Loucy (cell line): ENCODE measurements at regions not wholly inside any gene's neighbourhood (a gene's known extent, or its start where the extent isn't known, plus 50 kb on each side); places are given as distances from the start of the nearest gene placed in this dataset.

Experiments used
- H2AFZ ChIP-seq: fragments of 200-600 bp; sonication (generic); 2 replicates; pipeline ENCODE4 v1.6.0; 2016; ENCODE audit warnings: antibody characterized with exemption, mild to moderate bottlenecking, low read length, moderate library complexity
- H3F3A ChIP-seq: fragments of 200-600 bp; 2 replicates; pipeline ENCODE4 v1.6.0; 2016; ENCODE audit warnings: antibody characterized with exemption, low read depth, mild to moderate bottlenecking
- H3K27me3 ChIP-seq: fragments of 200-600 bp; sonication (generic); 2 replicates; pipeline ENCODE4 v1.6.1; 2014; ENCODE audit warnings: low read length, mild to moderate bottlenecking; ENCODE audit not compliant: insufficient read depth, poor library complexity, severe bottlenecking
- H3K36me3 ChIP-seq: fragments of 200-600 bp; sonication (generic); 2 replicates; pipeline ENCODE4 v1.6.1; 2016; ENCODE audit warnings: low read length; ENCODE audit not compliant: insufficient read depth
- H3K4me1 ChIP-seq: fragments of 200-600 bp; sonication (generic); 2 replicates; pipeline ENCODE4 v1.5.1; 2014; ENCODE audit warnings: low read length, mild to moderate bottlenecking; ENCODE audit not compliant: insufficient read depth, poor library complexity, severe bottlenecking
- H3K4me2 ChIP-seq: fragments of 200-600 bp; sonication (generic); 2 replicates; pipeline ENCODE4 v1.6.0; 2014; ENCODE audit warnings: antibody characterized with exemption, low read length, low read depth, mild to moderate bottlenecking; ENCODE audit not compliant: poor library complexity, severe bottlenecking
- H3K4me3 ChIP-seq: fragments of 200-600 bp; sonication (generic); 2 replicates; pipeline ENCODE4 v1.5.1; 2014; ENCODE audit warnings: low read length, mild to moderate bottlenecking, mixed read lengths; ENCODE audit not compliant: poor library complexity, severe bottlenecking
- H3K79me2 ChIP-seq: fragments of 200-600 bp; sonication (generic); 2 replicates; pipeline ENCODE4 v1.6.1; 2014; ENCODE audit warnings: low read length; ENCODE audit not compliant: insufficient read depth
- H3K9ac ChIP-seq: fragments of 200-600 bp; sonication (generic); 2 replicates; pipeline ENCODE4 v1.6.0; 2014; ENCODE audit warnings: mild to moderate bottlenecking, low read depth, low read length, moderate library complexity; ENCODE audit not compliant: poor library complexity, severe bottlenecking
- H3K9me2 ChIP-seq: fragments of 200-600 bp; sonication (generic); replicated peaks from 2 replicates; pipeline ENCODE4 v1.6.1; 2016; ENCODE audit warnings: low read depth, low read length, mixed read lengths
- H3K9me3 ChIP-seq: fragments of 200-600 bp; sonication (generic); 2 replicates; pipeline ENCODE4 v1.6.1; 2014; ENCODE audit warnings: mild to moderate bottlenecking, antibody characterized with exemption, low read length, low read depth; ENCODE audit not compliant: insufficient read depth
- H4K20me1 ChIP-seq: fragments of 200-600 bp; sonication (generic); 2 replicates; pipeline ENCODE4 v1.6.0; 2014; ENCODE audit warnings: antibody characterized with exemption, low read length, mild to moderate bottlenecking; ENCODE audit not compliant: insufficient read depth, poor library complexity, severe bottlenecking
- EZH2phosphoT487 ChIP-seq: fragments of 200-600 bp; IDR thresholded peaks from 2 replicates; pipeline ENCODE4 v1.6.1; 2018; ENCODE audit warnings: antibody characterized with exemption, mild to moderate bottlenecking, moderate library complexity, borderline replicate concordance
- TF ChIP-seq, protein P1 (sequence below): fragments of 200-600 bp; sonication (generic); conservative IDR thresholded peaks from 2 replicates; pipeline ENCODE4 v1.5.1; 2014; ENCODE audit warnings: mild to moderate bottlenecking, antibody characterized with exemption, low read length

DNA sequence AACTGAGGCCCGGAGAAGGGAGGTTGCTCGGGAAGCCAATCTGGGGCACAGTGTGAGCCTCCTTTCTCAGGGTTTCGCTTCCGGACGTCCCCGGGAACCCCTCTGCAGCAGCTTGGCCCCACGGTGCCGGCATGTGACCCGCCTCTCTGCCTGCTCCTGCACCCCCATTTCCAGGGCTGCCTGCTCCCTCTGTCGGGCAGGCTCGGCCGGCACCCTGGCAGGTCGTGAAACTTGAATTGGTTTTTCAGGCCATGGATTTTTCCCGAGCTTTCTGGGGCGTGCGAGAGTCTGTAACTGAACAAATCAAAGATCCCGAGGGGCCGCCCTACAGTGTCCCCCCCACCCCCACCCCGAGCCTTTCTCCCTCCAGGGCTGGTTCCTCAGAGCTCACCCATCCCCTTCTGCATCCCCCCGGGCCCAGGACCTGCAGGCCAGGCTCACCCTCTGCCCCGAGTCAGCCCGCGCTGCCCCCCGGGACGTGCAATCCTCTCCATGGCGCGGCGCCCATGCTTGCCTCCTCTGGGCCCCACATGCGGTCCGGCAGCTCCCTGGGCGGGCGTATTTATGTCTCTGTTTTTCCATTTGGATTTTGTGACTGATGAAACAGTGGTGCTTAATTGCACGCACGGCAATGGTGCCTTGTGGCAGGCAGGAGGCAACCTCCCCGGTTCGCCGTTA, 58.1 kb downstream of the UNCX start:
- Histone ChIP-seq H3F3A (no peaks in the 10 kb centered on the region), H3K27me3 (no peaks in the 10 kb centered on the region), H3K79me2 (no peaks in the 10 kb centered on the region), H3K4me2 (peak overlapping the region; percentile 78), H3K36me3 (no peaks in the 10 kb centered on the region), H3K4me1 (peaks cover 10% of the 10 kb centered on the region), H4K20me1 (no peaks in the 10 kb centered on the region), H3K9me3 (no peaks in the 10 kb centered on the region), H3K9me2 (no peaks in the 10 kb centered on the region), H2AFZ (peak overlapping the region; percentile 95), H3K4me3 (peak overlapping the region; percentile 69), H3K9ac (peak overlapping the region; percentile 26)
- no peak for TF ChIP-seq EZH2phosphoT487
- TF ChIP-seq, protein P1, sequence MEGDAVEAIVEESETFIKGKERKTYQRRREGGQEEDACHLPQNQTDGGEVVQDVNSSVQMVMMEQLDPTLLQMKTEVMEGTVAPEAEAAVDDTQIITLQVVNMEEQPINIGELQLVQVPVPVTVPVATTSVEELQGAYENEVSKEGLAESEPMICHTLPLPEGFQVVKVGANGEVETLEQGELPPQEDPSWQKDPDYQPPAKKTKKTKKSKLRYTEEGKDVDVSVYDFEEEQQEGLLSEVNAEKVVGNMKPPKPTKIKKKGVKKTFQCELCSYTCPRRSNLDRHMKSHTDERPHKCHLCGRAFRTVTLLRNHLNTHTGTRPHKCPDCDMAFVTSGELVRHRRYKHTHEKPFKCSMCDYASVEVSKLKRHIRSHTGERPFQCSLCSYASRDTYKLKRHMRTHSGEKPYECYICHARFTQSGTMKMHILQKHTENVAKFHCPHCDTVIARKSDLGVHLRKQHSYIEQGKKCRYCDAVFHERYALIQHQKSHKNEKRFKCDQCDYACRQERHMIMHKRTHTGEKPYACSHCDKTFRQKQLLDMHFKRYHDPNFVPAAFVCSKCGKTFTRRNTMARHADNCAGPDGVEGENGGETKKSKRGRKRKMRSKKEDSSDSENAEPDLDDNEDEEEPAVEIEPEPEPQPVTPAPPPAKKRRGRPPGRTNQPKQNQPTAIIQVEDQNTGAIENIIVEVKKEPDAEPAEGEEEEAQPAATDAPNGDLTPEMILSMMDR = no peak

DNA sequence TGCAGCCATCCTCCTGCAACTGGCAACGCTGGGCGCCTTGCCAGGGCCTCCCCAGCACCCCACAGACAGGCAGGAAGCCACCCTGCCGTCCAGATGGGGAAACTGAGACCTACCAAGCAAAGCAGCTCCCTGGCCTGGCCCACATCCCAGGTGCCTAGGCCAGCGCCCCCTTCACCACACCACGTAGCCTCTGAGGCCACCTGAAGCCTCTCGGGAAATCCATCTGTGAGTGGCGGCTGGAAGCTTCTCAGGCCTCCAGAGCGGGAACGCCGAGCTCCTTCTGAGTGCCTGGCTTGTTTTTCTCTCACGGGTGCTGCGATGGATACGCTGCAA, 58.7 kb downstream of the UNCX start:
- Histone ChIP-seq H3K27me3 (no peaks in the 10 kb centered on the region), H3K4me3 (no peak overlapping the region), H3K9ac (no peak overlapping the region)

DNA sequence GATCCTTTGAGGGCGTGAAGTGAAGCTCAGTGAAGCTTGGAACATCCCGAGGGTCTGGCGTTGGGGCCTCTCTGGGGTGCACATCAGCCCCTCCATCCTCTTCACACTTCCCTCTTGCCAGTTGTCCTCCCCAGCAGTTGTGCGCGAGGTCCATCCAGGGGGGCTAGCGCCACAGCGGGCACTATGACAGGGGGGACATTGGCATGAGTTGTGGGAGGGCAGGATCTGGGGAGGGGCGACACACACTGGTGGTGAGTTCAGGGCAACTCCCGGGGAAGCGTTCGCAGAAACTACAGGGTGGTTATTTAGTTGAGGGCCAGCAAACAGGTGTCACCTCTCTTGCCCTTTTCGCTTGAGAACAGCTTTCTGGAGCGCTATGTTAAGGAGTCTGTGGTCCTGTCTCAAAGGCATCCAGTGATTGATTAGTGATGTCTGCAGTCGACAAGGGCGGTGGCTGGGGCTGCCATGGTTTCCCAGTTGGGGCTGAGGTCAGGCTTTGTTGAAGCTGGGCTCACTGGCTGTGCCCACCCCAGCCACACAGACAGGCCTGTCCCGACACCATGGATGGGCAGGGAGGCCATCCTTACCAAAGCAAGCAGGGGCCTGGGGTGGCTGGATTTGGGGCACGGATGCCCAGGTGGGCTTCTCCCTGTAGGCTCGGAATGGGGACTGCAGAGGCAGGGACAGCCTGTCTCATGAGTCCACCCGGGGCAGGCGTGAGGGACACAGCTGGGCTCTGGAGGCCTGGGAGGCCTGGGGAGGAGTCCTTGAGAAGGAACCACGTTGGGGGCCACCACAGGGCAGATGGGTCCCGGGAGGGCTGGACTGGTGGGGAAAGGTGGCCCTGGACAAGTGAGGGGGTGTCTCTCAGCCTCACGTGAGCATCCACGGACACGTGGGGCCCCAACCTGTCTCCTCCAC, 59.4 kb downstream of the UNCX start:
- no peaks in the 10 kb centered on the region for H3K27me3 ChIP-seq
- TF ChIP-seq, protein P1 = no peak
- no peak for TF ChIP-seq EZH2phosphoT487

More for the DNA sequence above, 58.7 kb downstream of the UNCX start:
- H3K79me2 ChIP-seq = no peaks in the 10 kb centered on the region
- no peaks in the 10 kb centered on the region for H3K9me3 ChIP-seq
- H3K4me2 ChIP-seq = no peak overlapping the region
- H4K20me1 ChIP-seq = no peaks in the 10 kb centered on the region
- no peaks in the 10 kb centered on the region for H3K9me2 ChIP-seq
- no peak overlapping the region for H2AFZ ChIP-seq
- H3F3A ChIP-seq = no peaks in the 10 kb centered on the region
- no peak for TF ChIP-seq EZH2phosphoT487
- TF ChIP-seq, protein P1 = no peak
- H3K4me1 ChIP-seq = peaks cover 10% of the 10 kb centered on the region
- H3K36me3 ChIP-seq = no peaks in the 10 kb centered on the region

More for the DNA sequence above, 59.4 kb downstream of the UNCX start:
- peaks cover 10% of the 10 kb centered on the region for H3K4me1 ChIP-seq
- H3K4me3 ChIP-seq = no peak overlapping the region
- no peaks in the 10 kb centered on the region for H3K9me3 ChIP-seq
- no peaks in the 10 kb centered on the region for H4K20me1 ChIP-seq
- no peaks in the 10 kb centered on the region for H3K9me2 ChIP-seq
- no peaks in the 10 kb centered on the region for H3K36me3 ChIP-seq
- H2AFZ ChIP-seq = no peak overlapping the region
- no peaks in the 10 kb centered on the region for H3K79me2 ChIP-seq
- no peak overlapping the region for H3K4me2 ChIP-seq
- H3F3A ChIP-seq = no peaks in the 10 kb centered on the region
- H3K9ac ChIP-seq = no peak overlapping the region
